Smooth muscle cell (in vitro differentiated cells): ENCODE measurements at regions not wholly inside any gene's neighbourhood (a gene's known extent, or its start where the extent isn't known, plus 50 kb on each side); places are given as distances from the start of the nearest gene placed in this dataset.

Experiments used
- DNase-seq: peaks from one replicate; lab custom pipeline; 2025; ENCODE audit not compliant: unreplicated experiment; lab: John Stamatoyannopoulos, UW
- H2AFZ ChIP-seq: fragments of 200-600 bp; sonication (generic); 2 replicates; pipeline ENCODE4 v1.6.0; 2016; ENCODE audit warnings: antibody characterized with exemption, low read depth, mild to moderate bottlenecking
- H3F3A ChIP-seq: fragments of 200-600 bp; sonication (generic); 2 replicates; pipeline ENCODE4 v1.6.0; 2017; ENCODE audit warnings: antibody characterized with exemption, low read depth
- H3K27ac ChIP-seq: fragments of 200-600 bp; sonication (generic); 2 replicates; pipeline ENCODE4 v1.5.1; 2016; ENCODE audit warnings: low read depth, mild to moderate bottlenecking
- H3K27me3 ChIP-seq: fragments of 200-600 bp; sonication (generic); 2 replicates; pipeline ENCODE4 v1.6.1; 2016; ENCODE audit warnings: low read depth, mild to moderate bottlenecking
- H3K36me3 ChIP-seq: fragments of 200-600 bp; sonication (generic); 2 replicates; pipeline ENCODE4 v1.5.1; 2016; ENCODE audit warnings: low read depth
- H3K4me1 ChIP-seq: fragments of 200-600 bp; sonication (generic); 2 replicates; pipeline ENCODE4 v1.5.1; 2016; ENCODE audit warnings: low read depth
- H3K4me2 ChIP-seq: fragments of 200-600 bp; sonication (generic); 2 replicates; pipeline ENCODE4 v1.6.0; 2016; ENCODE audit warnings: mild to moderate bottlenecking
- H3K4me3 ChIP-seq: fragments of 200-600 bp; sonication (generic); 2 replicates; pipeline ENCODE4 v1.5.1; 2016; ENCODE audit warnings: mild to moderate bottlenecking
- H3K79me2 ChIP-seq: fragments of 200-600 bp; sonication (generic); 2 replicates; pipeline ENCODE4 v1.6.0; 2016; ENCODE audit warnings: low read depth, mild to moderate bottlenecking
- H3K9ac ChIP-seq: fragments of 200-600 bp; sonication (generic); 2 replicates; pipeline ENCODE4 v1.6.0; 2016; ENCODE audit warnings: low read depth
- H3K9me3 ChIP-seq: fragments of 200-600 bp; sonication (generic); replicated peaks from 2 replicates; pipeline ENCODE4 v1.5.1; 2016; ENCODE audit warnings: low read depth
- H4K20me1 ChIP-seq: fragments of 200-600 bp; sonication (generic); 2 replicates; pipeline ENCODE4 v1.6.0; 2016; ENCODE audit warnings: low read depth
- WGBS: methylation state at CpG from one replicate; pipeline ENCODE4 v1.1.7; 2016; ENCODE audit warnings: low lambda C conversion rate; 5-methylcytosine and 5-hydroxymethylcytosine counted together
- TF ChIP-seq, protein P1 (sequence below): fragments of 200-600 bp; sonication (generic); IDR thresholded peaks from 2 replicates; pipeline ENCODE4 v1.5.1; 2017; ENCODE audit warnings: borderline replicate concordance, mild to moderate bottlenecking, antibody characterized with exemption; ENCODE audit not compliant: insufficient read depth, poor library complexity, severe bottlenecking

DNA sequence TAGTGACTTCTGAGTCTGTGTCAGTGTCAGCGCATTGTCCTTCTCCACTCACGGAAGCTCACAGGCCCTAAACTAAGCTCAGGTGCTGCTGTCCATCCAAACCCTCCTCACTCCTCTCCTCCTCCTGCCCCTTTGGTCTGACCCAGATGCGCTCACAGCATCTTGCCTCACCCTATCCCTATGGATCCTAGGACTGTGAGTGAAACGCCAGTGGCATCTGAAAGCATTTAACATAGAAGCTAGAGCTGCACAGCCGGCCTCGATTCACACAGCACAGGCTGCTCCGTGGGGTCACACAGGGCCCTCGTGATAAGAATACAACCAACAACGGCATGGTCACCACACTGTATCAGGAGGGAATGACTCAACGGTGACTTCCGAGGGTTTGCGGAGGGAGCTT is 149.1 kb upstream of the SPACA7 start:
- H3K9me3 ChIP-seq = no peaks in the 10 kb centered on the region
- H3K4me1 ChIP-seq = no peaks in the 10 kb centered on the region
- no peaks in the 10 kb centered on the region for H3K79me2 ChIP-seq

DNA sequence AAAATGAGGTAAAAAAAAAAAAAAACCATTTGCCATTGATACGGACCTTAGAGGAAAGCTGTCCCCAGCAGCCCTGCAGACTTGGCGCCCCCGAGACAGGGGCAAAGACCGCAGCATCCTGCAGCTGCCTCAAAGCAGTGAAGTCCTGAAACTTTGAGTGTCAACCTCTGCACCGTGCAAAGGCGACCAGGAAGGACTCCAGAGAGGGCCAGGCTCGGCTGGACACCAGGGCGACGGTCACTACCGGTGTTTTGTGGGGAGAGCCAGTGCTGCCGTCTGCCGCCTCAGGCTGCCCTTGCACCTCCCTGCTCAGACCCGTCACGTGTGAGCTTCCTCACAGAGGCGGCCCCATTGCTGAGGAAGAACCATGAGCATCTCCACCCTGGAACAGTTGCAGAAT is 146.7 kb upstream of the SPACA7 start:
- TF ChIP-seq, protein P1, sequence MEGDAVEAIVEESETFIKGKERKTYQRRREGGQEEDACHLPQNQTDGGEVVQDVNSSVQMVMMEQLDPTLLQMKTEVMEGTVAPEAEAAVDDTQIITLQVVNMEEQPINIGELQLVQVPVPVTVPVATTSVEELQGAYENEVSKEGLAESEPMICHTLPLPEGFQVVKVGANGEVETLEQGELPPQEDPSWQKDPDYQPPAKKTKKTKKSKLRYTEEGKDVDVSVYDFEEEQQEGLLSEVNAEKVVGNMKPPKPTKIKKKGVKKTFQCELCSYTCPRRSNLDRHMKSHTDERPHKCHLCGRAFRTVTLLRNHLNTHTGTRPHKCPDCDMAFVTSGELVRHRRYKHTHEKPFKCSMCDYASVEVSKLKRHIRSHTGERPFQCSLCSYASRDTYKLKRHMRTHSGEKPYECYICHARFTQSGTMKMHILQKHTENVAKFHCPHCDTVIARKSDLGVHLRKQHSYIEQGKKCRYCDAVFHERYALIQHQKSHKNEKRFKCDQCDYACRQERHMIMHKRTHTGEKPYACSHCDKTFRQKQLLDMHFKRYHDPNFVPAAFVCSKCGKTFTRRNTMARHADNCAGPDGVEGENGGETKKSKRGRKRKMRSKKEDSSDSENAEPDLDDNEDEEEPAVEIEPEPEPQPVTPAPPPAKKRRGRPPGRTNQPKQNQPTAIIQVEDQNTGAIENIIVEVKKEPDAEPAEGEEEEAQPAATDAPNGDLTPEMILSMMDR = no peak
- no peak overlapping the region for H3K9ac ChIP-seq
- 90% methylated on average over 15 of the region's 15 CpGs for WGBS
- H4K20me1 ChIP-seq = no peaks in the 10 kb centered on the region
- H3F3A ChIP-seq = no peaks in the 10 kb centered on the region
- H3K36me3 ChIP-seq = no peaks in the 10 kb centered on the region
- H3K27ac ChIP-seq = no peak overlapping the region
- DNase-seq = no peak
- no peak overlapping the region for H3K4me2 ChIP-seq
- H2AFZ ChIP-seq = no peak overlapping the region
- H3K79me2 ChIP-seq = no peaks in the 10 kb centered on the region
- no peaks in the 10 kb centered on the region for H3K4me1 ChIP-seq
- no peaks in the 10 kb centered on the region for H3K9me3 ChIP-seq
- peaks cover 20% of the 10 kb centered on the region for H3K27me3 ChIP-seq
- no peak overlapping the region for H3K4me3 ChIP-seq

More for the DNA sequence above, 149.1 kb upstream of the SPACA7 start:
- Histone ChIP-seq H3K36me3 (no peaks in the 10 kb centered on the region), H3K4me3 (no peak overlapping the region), H3K4me2 (no peak overlapping the region), H3K9ac (no peak overlapping the region), H3K27ac (no peak overlapping the region), H4K20me1 (no peaks in the 10 kb centered on the region), H3F3A (no peaks in the 10 kb centered on the region), H2AFZ (no peak overlapping the region), H3K27me3 (peaks cover 14% of the 10 kb centered on the region)
- DNase-seq = no peak
- WGBS = 79% methylated on average over 12 of the region's 12 CpGs
- TF ChIP-seq, protein P1 = no peak

DNA sequence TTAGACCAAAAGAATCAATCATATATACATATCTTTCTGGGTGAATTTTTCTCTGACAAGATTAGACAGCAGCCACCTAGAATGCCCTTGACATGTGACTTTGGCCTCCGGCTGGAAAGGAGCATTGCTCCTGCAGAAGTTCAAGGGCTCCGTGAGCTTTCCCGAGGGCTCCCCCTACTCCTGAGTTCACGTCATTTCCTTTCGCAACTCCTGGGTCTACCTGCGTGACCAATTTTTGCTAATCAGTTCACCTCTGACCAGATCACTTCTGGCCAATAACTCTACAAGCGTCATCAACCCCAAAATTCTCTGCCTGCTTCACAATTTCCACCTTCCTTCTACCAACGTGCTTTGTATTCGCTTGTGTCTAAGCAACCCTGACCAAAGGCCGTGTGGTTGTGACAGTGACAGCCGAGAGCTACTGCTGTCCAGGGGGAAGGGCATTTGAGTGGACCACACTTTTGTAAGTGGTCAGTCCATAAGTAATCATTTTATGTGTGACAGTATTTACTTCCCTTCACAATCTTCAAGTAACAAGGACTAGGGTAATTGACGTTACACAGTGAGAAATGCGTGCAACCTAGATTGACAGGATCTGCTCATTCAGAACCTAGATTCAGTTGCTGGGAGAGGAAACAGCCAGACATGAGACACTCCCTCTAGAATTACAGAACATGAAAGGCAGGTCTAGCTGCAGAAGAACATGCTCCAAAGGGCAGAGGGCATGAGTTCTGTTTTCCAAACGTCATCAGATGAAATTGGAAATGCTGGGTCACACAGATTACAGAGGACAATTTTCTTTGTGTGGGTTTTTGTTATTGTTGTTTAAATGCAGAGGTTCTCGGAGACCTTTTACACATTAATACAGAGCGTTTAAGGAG is 145.9 kb upstream of the SPACA7 start:
- DNase-seq = no peak
- no peak overlapping the region for H3K27ac ChIP-seq
- H3K36me3 ChIP-seq = no peaks in the 10 kb centered on the region
- H3K9ac ChIP-seq = no peak overlapping the region
- no peak overlapping the region for H2AFZ ChIP-seq
- no peaks in the 10 kb centered on the region for H4K20me1 ChIP-seq
- no peak overlapping the region for H3K4me2 ChIP-seq
- H3K4me3 ChIP-seq = no peak overlapping the region
- TF ChIP-seq, protein P1 = no peak
- H3K27me3 ChIP-seq = peaks cover 20% of the 10 kb centered on the region
- WGBS = 82% methylated on average over 16 of the region's 16 CpGs
- no peaks in the 10 kb centered on the region for H3K9me3 ChIP-seq
- H3K4me1 ChIP-seq = no peaks in the 10 kb centered on the region
- no peaks in the 10 kb centered on the region for H3K79me2 ChIP-seq
- H3F3A ChIP-seq = no peaks in the 10 kb centered on the region

DNA sequence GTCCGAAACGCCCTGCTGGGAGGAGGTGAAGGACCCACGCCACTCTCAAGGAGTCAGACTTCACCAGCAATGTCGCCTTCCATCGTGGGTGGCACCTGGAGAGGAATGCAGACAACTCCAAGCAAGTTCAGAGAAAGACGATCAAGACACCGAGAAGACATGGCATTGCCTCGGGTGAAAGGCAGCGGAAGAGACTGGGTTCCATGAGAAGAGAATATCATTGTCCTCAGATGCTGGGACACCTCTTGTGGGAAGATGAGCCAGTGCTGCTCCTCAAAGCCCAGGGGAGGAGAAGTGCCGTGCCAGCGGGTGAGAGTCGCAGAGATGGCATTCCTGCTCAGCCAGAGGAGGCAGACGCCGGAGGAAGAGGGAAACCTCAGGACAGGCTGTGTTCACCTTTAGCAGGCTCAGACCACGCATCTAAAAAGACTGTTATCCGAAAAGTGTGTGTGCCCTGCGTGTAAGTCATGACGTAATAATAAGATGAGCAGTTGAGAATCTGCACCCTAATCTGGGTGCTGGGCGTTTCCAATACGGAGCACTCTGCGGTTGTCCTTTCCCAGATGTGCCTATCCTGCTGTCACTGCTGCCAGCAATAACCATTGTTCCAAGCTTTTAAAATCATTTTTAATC is 144.6 kb upstream of the SPACA7 start:
- Histone ChIP-seq H3K36me3 (no peaks in the 10 kb centered on the region), H3K4me3 (no peak overlapping the region), H3K27ac (no peak overlapping the region), H3K9me3 (no peaks in the 10 kb centered on the region), H2AFZ (no peak overlapping the region), H3K4me1 (no peaks in the 10 kb centered on the region), H3K4me2 (no peak overlapping the region), H3K9ac (no peak overlapping the region), H3F3A (no peaks in the 10 kb centered on the region), H4K20me1 (no peaks in the 10 kb centered on the region), H3K79me2 (no peaks in the 10 kb centered on the region), H3K27me3 (peaks cover 20% of the 10 kb centered on the region)
- TF ChIP-seq, protein P1 = no peak
- 93% methylated on average over 21 of the region's 21 CpGs for WGBS
- no peak for DNase-seq
